ENCODE measurements at regions not wholly inside any gene's neighbourhood (a gene's known extent, or its start where the extent isn't known, plus 50 kb on each side); places are given as distances from the start of the nearest gene placed in this dataset.

GRCh38 chr11:80517701-80518100 is 1076.9 kb upstream of the TENM4 start:
- no peak for DNase-seq (ENCODE audit: low spot score)

- no peak for DNase-seq (ENCODE audit: low spot score)
These were observed 1074.3 kb upstream of the TENM4 start for GRCh38 chr11:80515097-80515496.

GRCh38 chr11:80512491-80512890 is 1071.7 kb upstream of the TENM4 start:
- no peak for DNase-seq (ENCODE audit: low spot score)

- no peak for DNase-seq (ENCODE audit: low spot score)
These were observed 1064.9 kb upstream of the TENM4 start for GRCh38 chr11:80505771-80506170.

- DNase-seq (ENCODE audit: low spot score), result no peak
These were observed 1063.2 kb upstream of the TENM4 start for GRCh38 chr11:80503990-80504389.

- no peak for DNase-seq (ENCODE audit: low spot score)
These were observed 1061.7 kb upstream of the TENM4 start for GRCh38 chr11:80502511-80502910.

- no peak for DNase-seq (ENCODE audit: low spot score)
These were observed 1054.3 kb upstream of the TENM4 start for GRCh38 chr11:80495116-80495515.

- no peak for DNase-seq (ENCODE audit: low spot score)
These were observed 1047.1 kb upstream of the TENM4 start for GRCh38 chr11:80487952-80488351.

- no peak for DNase-seq (ENCODE audit: low spot score)
These were observed 1045.8 kb upstream of the TENM4 start for GRCh38 chr11:80486678-80487077.

GRCh38 chr11:80477178-80477577 is 1036.3 kb upstream of the TENM4 start:
- DNase-seq (ENCODE audit: low spot score), result no peak

GRCh38 chr11:80473562-80473961 is 1032.7 kb upstream of the TENM4 start:
- no peak for DNase-seq (ENCODE audit: low spot score)

- DNase-seq (ENCODE audit: low spot score), result no peak
These were observed 1029.0 kb upstream of the TENM4 start for GRCh38 chr11:80469871-80470270.

GRCh38 chr11:80466570-80466969 is 1025.7 kb upstream of the TENM4 start:
- DNase-seq (ENCODE audit: low spot score), result no peak

- DNase-seq (ENCODE audit: low spot score), result no peak
These were observed 1021.4 kb upstream of the TENM4 start for GRCh38 chr11:80462211-80462610.

- no peak for DNase-seq (ENCODE audit: low spot score)
These were observed 1017.5 kb upstream of the TENM4 start for GRCh38 chr11:80458376-80458775.

- no peak for DNase-seq (ENCODE audit: low spot score)
These were observed 1017.0 kb upstream of the TENM4 start for GRCh38 chr11:80457823-80458222.

- no peak for DNase-seq (ENCODE audit: low spot score)
These were observed 1015.0 kb upstream of the TENM4 start for GRCh38 chr11:80455818-80456217.

- no peak for DNase-seq (ENCODE audit: low spot score)
These were observed 1010.3 kb upstream of the TENM4 start for GRCh38 chr11:80451105-80451504.

GRCh38 chr11:80448709-80449108 is 1007.9 kb upstream of the TENM4 start:
- no peak for DNase-seq (ENCODE audit: low spot score)

- no peak for DNase-seq (ENCODE audit: low spot score)
These were observed 1002.3 kb upstream of the TENM4 start for GRCh38 chr11:80443177-80443576.

- no peak for DNase-seq (ENCODE audit: low spot score)
These were observed 1001.0 kb upstream of the TENM4 start for GRCh38 chr11:80441821-80442220.

- no peak for DNase-seq (ENCODE audit: low spot score)
These were observed 1000.0 kb upstream of the TENM4 start for GRCh38 chr11:80440835-80441234.

GRCh38 chr11:80436547-80436946 is 995.7 kb upstream of the TENM4 start:
- DNase-seq (ENCODE audit: low spot score), result no peak

- no peak for DNase-seq (ENCODE audit: low spot score)
These were observed 994.5 kb upstream of the TENM4 start for GRCh38 chr11:80435345-80435744.

GRCh38 chr11:80432057-80432456 is 991.2 kb upstream of the TENM4 start:
- no peak for DNase-seq (ENCODE audit: low spot score)
